ENCODE measurements at regions not wholly inside any gene's neighbourhood (a gene's known extent, or its start where the extent isn't known, plus 50 kb on each side); places are given as distances from the start of the nearest gene placed in this dataset.

DNA sequence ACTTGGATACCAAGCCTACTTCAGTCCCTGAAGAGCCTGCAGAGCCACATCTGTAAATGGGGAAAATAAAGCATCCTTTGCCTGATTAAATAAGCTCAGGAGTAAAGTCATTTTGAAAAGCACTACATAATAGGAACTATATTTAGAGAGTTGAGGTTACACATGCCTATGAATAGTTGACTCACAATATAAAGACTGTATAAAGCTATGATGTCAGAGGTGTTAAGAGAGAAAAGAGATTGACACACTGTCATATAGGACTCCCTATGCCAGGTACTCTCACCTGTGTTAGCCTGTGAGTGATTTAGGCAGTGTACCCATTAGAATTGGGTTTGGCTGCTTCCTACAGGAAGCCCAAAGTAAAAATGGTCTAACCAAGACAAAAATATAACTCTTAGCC, 87.7 kb upstream of the CRHR1 start:
- TF ChIP-seq, protein P1, sequence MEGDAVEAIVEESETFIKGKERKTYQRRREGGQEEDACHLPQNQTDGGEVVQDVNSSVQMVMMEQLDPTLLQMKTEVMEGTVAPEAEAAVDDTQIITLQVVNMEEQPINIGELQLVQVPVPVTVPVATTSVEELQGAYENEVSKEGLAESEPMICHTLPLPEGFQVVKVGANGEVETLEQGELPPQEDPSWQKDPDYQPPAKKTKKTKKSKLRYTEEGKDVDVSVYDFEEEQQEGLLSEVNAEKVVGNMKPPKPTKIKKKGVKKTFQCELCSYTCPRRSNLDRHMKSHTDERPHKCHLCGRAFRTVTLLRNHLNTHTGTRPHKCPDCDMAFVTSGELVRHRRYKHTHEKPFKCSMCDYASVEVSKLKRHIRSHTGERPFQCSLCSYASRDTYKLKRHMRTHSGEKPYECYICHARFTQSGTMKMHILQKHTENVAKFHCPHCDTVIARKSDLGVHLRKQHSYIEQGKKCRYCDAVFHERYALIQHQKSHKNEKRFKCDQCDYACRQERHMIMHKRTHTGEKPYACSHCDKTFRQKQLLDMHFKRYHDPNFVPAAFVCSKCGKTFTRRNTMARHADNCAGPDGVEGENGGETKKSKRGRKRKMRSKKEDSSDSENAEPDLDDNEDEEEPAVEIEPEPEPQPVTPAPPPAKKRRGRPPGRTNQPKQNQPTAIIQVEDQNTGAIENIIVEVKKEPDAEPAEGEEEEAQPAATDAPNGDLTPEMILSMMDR (IDR thresholded peaks at IDR 0.05): no peak
- TF ChIP-seq POLR2A (IDR thresholded peaks at IDR 0.05) (no peak), POLR2AphosphoS5 (IDR thresholded peaks at IDR 0.05) (no peak)

Measured in breast epithelium (tissue), 3 donors.